ENCODE measurements at regions not wholly inside any gene's neighbourhood (a gene's known extent, or its start where the extent isn't known, plus 50 kb on each side); places are given as distances from the start of the nearest gene placed in this dataset.

DNA sequence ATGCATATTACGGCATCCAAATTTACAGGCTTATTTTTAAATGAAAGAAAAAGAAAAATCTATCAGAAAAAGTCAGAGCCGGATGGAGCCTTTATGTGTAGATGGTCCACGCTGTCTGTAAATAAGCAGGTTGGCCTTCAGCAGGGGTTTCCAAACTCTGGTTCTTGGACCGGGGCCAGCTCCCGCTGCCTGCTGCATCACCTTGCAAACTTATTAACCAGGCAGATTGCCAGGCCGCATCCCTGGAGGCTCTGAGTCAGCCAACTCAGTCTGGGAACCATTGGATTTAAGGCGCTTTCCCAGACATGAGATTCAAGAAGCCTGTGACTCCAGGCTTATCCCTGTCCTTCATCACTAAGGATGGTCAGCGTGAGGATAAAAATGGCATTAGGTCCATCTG is 212.4 kb downstream of the OPA1 start:
- Histone ChIP-seq H3K4me3 (no peak overlapping the region), H3K36me3 (no peaks in the 10 kb centered on the region), H3K27me3 (no peaks in the 10 kb centered on the region), H3K9me3 (no peaks in the 10 kb centered on the region), H3K4me1 (peaks cover 3% of the 10 kb centered on the region), H3K27ac (no peak overlapping the region)
- TF ChIP-seq EP300 (IDR thresholded peaks at IDR 0.05), result no peak
- TF ChIP-seq POLR2A (IDR thresholded peaks at IDR 0.05), result no peak
- TF ChIP-seq CTCF (IDR thresholded peaks at IDR 0.05), result no peak
- TF ChIP-seq POLR2AphosphoS5 (IDR thresholded peaks at IDR 0.05), result no peak
- peak; percentile 78 to 80 for DNase-seq (ENCODE audit: low spot score in 2 of 2)
- WGBS, result 35% methylated on average over 7 of the region's 8 CpGs

DNA sequence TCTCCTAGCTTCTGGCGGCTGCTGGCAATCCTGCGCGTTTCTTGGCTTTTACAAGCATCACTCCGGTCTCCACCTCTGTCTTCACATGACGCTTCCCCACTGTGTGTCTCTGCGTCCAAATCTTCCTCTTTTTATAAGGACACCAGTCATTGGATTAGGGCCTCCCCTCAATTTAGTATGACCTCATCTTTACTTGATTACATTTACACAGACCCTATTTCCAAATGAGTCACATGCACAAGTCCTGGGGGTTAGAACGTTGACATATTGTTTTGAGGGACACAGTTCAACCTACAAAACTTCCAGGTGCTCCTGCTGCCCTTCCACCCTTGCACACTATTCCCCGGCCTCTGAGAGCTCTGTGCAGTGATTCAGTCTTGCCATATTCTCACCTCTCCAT is 215.3 kb downstream of the OPA1 start:
- Histone ChIP-seq H3K27me3 (no peaks in the 10 kb centered on the region), H3K27ac (no peak overlapping the region), H3K36me3 (no peaks in the 10 kb centered on the region), H3K4me1 (no peaks in the 10 kb centered on the region), H3K4me3 (no peak overlapping the region), H3K9me3 (no peaks in the 10 kb centered on the region)
- TF ChIP-seq EP300 (IDR thresholded peaks at IDR 0.05) (no peak), POLR2A (IDR thresholded peaks at IDR 0.05) (no peak), CTCF (IDR thresholded peaks at IDR 0.05) (no peak), POLR2AphosphoS5 (IDR thresholded peaks at IDR 0.05) (no peak)
- WGBS, result 95% methylated on average over 8 of the region's 8 CpGs
- no peak for DNase-seq (ENCODE audit: low spot score in 2 of 2)

- 88% methylated on average over 1 of the region's 2 CpGs for WGBS
- Histone ChIP-seq H3K4me1 (no peaks in the 10 kb centered on the region), H3K27me3 (no peaks in the 10 kb centered on the region), H3K36me3 (no peaks in the 10 kb centered on the region), H3K9me3 (no peaks in the 10 kb centered on the region), H3K27ac (no peak overlapping the region), H3K4me3 (no peak overlapping the region)
- TF ChIP-seq POLR2A (IDR thresholded peaks at IDR 0.05), result no peak
- TF ChIP-seq POLR2AphosphoS5 (IDR thresholded peaks at IDR 0.05), result no peak
- TF ChIP-seq CTCF (IDR thresholded peaks at IDR 0.05), result no peak
- no peak for TF ChIP-seq EP300 (IDR thresholded peaks at IDR 0.05)
- DNase-seq (ENCODE audit: low spot score in 2 of 2), result peak in 1 of 2 donors; percentile 65
Observed at GRCh38 chr3:193809106-193809505, 216.1 kb downstream of the OPA1 start.

DNA sequence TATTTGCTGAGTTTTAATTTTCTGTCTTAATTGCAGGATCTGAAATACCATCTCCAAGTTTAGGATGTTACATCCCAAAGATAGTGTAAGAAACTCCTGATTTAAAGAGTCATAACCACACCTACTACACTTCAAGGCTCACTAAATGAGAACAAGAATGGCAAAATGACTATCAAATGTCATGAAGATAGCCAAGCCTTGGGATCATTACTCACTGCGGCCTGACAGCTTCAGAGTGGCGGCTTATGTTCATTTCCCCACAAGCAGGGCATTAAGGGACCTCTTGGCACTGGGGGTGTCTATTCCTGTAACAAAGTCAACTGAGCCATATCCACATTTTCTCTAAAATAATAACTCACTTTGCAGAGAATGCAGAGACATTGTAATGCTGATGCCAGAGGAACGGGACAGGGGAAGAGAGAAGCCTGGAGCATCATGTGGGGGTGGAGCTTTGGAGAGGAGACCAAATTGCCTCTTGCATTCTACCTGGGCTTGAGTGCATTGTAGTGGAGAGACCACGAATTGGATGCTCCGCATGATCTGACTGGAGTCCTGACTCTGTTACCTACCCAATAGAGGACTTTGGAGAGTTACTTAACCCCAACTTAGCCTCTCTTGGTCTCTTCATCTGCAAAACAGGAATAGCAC is 219.2 kb downstream of the OPA1 start:
- TF ChIP-seq CTCF (IDR thresholded peaks at IDR 0.05), result no peak
- no peak for TF ChIP-seq POLR2A (IDR thresholded peaks at IDR 0.05)
- no peak for TF ChIP-seq EP300 (IDR thresholded peaks at IDR 0.05)
- no peak for TF ChIP-seq POLR2AphosphoS5 (IDR thresholded peaks at IDR 0.05)
- H3K4me3 ChIP-seq, result no peak overlapping the region
- no peak for DNase-seq (ENCODE audit: low spot score in 2 of 2)
- H3K27me3 ChIP-seq, result no peaks in the 10 kb centered on the region
- H3K36me3 ChIP-seq, result no peaks in the 10 kb centered on the region
- 92% methylated on average over 5 of the region's 5 CpGs for WGBS
- no peak overlapping the region for H3K27ac ChIP-seq
- peaks cover 8% of the 10 kb centered on the region for H3K4me1 ChIP-seq
- H3K9me3 ChIP-seq, result no peaks in the 10 kb centered on the region

GRCh38 chr3:193812791-193813500 is 219.9 kb downstream of the OPA1 start:
- WGBS, result 89% methylated on average over 7 of the region's 7 CpGs
- Histone ChIP-seq H3K27ac (no peak overlapping the region), H3K36me3 (no peaks in the 10 kb centered on the region), H3K4me3 (no peak overlapping the region), H3K9me3 (no peaks in the 10 kb centered on the region), H3K4me1 (peaks cover 13% of the 10 kb centered on the region), H3K27me3 (no peaks in the 10 kb centered on the region)
- DNase-seq (ENCODE audit: low spot score in 2 of 2), result peak in 1 of 2 donors; percentile 40
- no peak for TF ChIP-seq POLR2A (IDR thresholded peaks at IDR 0.05)
- TF ChIP-seq EP300 (IDR thresholded peaks at IDR 0.05), result no peak
- no peak for TF ChIP-seq CTCF (IDR thresholded peaks at IDR 0.05)
- TF ChIP-seq POLR2AphosphoS5 (IDR thresholded peaks at IDR 0.05), result no peak

Measured in suprapubic skin (tissue), 4 donors.